NCI-H187 treated with DMSO at 0.1 percent for 48 hours (cell line): ENCODE measurements at regions not wholly inside any gene's neighbourhood (a gene's known extent, or its start where the extent isn't known, plus 50 kb on each side); places are given as distances from the start of the nearest gene placed in this dataset.
A peak's percentile ranks its signal among the peaks of the same experiment; 100 is the strongest.

Source experiments
- DNase-seq: peaks from one replicate; lab custom pipeline; 2025; lab: John Stamatoyannopoulos, UW

GRCh38 chr1:204736836-204737235, 51.3 kb upstream of the LRRN2 start:
- peak; percentile 92 for DNase-seq

GRCh38 chr1:204738506-204738905, 53.0 kb upstream of the LRRN2 start:
- DNase-seq = no peak

- DNase-seq = no peak
Observed at GRCh38 chr1:204740354-204740753, 54.8 kb upstream of the LRRN2 start.

DNA sequence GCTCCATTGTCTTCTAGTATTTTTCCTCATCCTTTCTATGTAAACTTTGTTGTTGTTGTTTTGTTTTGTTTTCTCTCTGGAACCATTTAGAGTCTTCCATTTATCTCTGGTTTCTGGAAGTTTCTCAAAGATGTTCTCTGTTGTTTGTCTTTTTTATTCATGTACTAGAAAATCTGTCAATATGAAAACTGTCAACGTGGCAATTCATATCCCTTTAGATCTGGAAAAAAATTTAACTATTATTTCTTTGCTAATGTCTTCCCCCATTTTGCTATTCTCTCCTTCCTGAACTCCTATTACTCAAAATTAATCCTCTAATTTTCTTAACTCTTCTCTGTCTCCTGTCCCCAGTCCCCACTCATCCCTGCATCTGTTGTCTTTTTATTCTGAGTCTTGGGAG, 55.9 kb upstream of the LRRN2 start:
- no peak for DNase-seq

DNA sequence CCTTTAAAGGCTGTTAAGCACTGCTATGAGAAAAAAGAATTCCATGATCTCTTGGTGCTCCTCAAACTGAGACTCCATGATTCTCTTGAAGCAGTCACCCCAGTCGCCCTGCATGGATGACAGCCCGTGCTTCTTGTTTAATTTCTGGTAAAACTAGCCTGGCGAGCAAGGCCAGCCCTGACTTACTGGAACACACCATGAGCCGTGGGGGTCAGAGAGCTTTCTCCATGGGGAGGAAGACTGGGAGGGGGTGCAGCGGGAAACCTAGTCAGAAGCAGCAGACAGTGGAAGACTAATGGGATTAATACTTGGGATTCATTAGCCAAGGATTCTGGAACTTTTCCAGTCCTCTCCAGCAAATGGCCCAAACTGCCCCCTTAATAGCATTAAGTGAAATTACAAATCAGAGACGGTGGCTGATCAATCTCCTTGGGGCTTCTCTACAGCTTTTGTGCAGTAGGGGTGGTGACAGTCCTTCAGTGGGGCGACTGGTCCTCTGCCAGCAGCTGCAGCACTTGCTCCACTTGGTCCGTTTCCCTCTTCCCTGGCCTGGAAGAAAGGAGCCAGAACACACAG, 57.2 kb upstream of the LRRN2 start:
- no peak for DNase-seq

GRCh38 chr1:204744107-204744779, 58.7 kb upstream of the LRRN2 start:
- no peak for DNase-seq

DNA sequence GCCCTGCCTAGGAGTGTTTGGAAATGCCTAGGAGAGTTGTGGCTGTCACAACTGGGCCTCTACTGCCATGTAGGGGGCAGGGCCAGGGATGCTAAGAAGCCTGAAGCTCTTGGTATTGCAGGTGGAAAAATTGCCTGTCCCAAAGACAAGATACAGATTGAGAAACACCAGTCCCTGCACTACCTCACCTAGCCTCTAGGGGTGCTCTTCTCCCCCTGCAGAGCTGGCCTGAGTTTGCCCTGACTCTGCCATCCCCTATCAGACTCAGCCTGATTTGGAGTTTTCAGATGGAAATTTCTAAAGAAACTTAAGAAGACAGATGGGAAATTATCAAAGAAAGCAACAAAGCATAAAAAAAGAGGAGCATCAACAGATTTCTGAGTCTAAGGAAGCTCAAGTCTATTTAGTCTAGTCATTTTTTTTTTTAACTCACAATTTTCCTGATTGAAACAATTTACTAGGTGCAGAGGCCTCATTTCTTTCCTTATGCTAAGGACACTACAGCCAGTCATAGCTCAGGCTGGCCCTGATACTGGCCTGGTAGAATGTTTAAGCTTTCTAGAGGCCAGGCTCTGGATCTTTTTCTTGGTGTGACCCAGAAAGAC, 61.4 kb upstream of the LRRN2 start:
- DNase-seq = peak; percentile 67

- no peak for DNase-seq
Observed at GRCh38 chr1:204751480-204751879, 65.9 kb upstream of the LRRN2 start.

- no peak for DNase-seq
Observed at GRCh38 chr1:204751883-204752687, 66.5 kb upstream of the LRRN2 start.

DNA sequence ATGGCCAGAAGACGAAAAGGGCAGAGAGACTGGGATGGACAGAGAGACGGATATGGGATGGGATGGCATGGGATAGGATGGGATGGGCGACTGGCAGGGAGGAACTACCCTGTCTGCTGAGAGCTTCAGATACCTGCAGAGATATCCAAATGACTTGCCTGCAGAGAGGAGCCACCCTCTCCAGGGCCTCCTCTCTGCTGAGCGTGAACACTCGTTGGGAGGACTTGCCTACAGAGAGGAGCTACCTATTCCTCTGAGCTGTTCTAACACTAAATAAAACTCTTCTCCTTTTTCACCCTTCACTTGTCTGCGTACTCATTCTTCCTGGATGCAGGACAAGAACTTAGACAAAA, 67.1 kb upstream of the LRRN2 start:
- no peak for DNase-seq

DNA sequence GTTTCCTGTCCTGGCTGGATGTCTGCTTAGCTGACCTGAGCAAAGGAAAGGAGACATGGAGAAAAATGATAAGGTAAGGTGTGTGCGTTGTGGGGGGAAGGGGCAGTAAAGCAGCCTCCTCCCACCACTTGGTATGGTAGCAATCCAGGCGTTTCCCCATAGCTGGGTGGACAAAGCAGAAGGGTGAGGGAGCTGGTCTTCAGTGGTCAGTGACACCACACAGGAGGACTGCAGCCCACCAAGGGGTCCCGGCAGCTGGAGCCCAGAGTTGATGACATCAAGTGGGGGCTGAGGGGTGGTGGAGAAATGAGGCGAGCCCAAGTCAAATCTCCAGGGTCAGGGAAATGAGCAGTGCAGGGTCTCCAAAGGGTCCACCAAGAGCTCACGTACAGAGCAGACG, 69.3 kb upstream of the LRRN2 start:
- DNase-seq = no peak

DNA sequence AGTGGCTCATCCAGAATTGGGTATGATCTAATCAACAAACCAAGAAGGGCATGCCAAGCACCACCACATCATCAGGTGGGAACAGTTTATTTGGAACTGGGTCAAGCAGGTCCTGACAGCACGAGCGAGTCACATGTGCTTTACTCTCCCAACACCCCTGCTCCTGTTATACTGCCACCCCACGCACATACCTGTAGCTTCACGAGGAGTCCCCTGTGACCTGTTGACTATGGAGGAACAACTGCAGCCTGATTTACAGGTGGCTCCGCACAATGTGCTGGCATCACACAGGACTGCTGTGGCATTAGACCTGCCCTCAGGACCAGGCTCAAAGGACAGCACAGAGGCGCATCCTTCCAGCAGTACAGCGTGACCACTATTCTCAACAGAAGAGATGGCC, 70.8 kb upstream of the LRRN2 start:
- DNase-seq = no peak

- no peak for DNase-seq
Observed at GRCh38 chr1:204756811-204757210, 71.3 kb upstream of the LRRN2 start.

- DNase-seq = peak; percentile 27
Observed at GRCh38 chr1:204758601-204759000, 73.1 kb upstream of the LRRN2 start.

DNA sequence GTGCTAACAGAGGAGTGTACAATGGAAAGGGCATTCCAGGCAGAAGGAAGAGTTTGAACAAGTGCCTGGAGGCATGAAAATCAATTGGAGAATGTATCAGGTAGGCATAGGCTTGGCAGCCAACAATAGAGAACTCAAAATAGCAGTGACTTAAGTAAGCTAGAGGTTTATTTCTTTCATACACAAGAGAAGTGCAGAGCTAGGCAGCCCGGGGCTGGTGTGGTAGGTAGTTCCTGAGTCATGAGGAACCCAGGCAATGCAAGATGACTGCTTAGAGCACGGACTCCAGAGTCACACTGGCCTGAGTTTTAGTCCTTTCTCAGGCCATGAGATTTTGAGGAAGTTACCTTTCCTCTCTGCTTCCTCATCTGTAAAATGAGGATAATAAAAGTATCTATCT, 74.8 kb upstream of the LRRN2 start:
- no peak for DNase-seq

DNA sequence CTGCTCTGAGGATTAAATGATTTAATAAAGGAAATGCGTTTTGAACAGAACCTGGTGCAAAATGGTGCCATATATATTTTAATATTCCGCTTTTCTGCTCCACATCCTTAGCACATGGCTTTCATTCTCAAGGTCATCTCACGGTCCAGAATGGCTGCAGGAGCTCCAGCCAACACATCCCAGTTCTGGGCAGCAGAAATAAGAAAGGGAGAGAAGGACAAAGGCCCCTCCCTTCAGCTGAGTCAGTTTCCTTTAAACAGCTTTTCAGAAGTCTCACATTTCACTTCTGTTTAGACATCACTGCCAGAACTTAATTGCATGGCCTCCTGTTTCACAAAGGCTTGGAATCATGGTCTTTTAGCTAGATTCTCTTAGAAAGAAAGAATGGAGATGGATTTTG, 75.2 kb upstream of the LRRN2 start:
- no peak for DNase-seq

DNA sequence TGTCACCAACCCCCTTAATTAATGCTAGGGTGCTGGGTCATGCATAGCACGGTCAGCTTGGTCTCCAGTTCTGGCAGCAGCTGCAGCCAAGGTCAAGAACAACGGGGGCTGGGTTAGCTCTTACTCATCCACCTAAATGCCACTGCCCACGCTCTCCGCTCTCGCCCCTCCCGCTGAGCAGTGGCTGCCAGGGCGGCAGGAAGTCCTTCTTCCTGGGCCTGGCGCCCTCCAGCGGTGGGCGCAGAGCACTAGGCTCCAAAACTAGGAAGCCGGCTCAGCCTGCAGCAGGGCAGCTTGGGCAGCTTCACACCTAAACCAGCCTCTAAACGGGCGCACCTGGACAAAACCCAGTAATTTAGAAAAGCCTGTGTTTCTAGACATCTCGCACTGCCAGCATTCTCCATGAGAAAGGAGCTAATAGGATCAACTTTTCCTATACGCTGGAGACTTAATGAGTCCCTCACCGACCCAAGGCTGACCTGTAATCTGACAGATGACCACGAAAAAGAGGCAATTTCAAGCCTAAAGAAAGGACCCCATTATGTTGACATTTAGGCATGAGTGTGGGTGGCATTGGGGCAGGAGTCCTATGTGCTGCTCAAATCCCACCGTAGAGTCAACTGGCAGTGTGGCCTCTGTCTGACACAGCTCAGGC, 78.4 kb upstream of the LRRN2 start:
- DNase-seq = peak; percentile 14

- DNase-seq = no peak
Observed at GRCh38 chr1:204769997-204770396, 84.5 kb upstream of the LRRN2 start.

DNA sequence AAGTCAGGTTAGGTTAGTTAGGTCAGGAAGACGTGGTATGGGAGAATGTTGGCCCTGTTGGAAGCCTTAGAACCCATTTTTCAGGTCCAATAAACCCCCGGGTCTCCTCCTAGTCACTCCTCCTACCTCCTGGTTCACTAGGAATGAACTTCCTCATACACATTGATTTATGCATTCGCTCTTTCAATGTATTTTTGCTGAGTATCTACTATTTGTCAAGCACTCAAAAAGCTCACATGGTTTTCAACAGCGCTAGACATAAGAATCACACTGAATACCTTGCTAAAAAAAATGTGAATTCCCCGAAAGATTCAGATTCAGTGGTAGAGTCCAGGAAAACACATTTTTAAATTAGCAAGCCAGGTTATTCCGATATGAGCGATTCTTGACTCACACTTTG, 85.8 kb upstream of the LRRN2 start:
- DNase-seq = no peak

DNA sequence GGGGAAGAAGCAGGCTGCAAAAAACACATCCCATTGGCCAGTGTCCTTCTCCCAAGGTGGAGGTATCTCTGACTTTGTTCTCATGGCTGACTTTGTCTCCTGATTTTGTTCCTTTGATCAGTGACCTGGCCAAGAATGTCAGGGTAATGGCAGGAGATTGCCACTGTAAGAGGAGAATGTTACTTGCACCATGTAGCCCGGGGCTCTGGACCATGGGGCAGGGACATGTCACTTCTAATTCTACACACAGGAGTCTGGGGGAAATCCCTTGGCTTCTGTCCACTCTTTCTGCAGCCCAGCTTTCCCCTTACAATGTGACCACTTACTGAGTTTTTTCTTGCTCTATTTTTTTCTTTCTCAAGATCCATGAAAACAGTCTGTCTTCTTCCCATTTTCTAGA, 87.7 kb upstream of the LRRN2 start:
- DNase-seq = no peak

DNA sequence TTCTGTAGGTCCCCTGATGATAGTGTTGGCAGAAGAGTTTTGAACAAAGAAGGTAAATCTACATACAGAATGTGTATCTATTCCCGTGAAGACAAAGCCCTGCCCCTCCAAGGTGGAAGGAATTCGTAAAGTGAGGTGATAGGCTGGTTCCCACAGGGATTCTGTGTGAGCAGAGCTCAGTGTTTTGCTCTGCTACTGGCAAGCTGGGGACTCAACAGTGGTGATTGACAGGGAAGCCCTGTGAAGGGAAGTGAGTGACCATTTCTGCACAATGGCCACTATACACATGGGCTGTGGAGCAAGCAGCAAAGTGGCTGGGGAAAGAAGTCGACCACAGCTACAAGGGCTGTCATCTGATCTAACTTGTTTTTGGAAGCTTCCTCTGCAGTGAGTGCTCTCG, 90.0 kb upstream of the LRRN2 start:
- DNase-seq = no peak

DNA sequence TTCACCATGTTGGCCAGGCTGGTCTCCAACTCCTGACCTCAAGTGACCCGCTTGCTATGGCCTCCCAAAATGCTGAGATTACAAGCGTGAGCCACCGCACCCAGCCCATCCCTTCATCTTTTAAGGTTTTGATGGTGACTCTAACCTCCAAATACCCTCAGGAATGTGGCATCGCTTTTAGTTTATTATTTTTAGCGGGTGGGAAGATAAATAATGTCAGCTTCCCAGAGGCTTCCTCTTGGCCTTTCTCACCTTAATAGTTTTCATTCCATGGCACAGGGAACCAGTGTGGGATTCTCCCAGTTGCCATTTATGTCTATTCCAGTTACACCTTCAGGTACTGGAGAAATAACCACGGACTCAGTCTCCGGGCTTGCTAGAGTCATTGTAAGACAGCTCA, 92.1 kb upstream of the LRRN2 start:
- DNase-seq = no peak

DNA sequence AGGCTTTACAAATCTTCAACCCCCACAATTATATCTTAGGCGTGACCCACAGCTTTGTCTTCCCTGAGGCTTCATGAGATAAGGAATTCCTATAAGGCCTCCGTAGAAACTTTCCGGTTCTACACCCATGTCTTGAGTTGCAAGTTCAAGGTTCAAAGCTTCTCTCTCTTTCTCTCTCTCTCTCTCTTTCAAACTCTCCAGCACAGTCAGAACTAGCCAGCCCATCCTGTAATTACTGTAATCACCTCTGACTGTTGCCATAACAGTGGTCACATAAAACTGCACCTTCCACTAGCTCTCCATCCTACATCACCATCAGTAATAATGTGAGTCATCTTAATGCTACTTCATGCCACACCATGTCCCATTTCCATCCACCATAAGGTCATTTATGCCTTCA, 90.0 kb upstream of the NFASC start:
- no peak for DNase-seq
